Thyroid gland (tissue), 4 donors: ENCODE measurements at regions not wholly inside any gene's neighbourhood (a gene's known extent, or its start where the extent isn't known, plus 50 kb on each side); places are given as distances from the start of the nearest gene placed in this dataset.

ENCODE experiments used
- POLR2A ChIP-seq, 2 donors: fragments of 450-650 bp; IDR thresholded peaks; one replicate each; pipeline ENCODE4 v1.6.1; 2017; ENCODE audit warnings: antibody characterized with exemption in 2 of 2, mild to moderate bottlenecking in 2 of 2, moderate library complexity in 1 of 2
- TF ChIP-seq, protein P1 (sequence below), 6 experiments: fragments of 200-600 bp in 3 of 6; fragments of 450-650 bp in 3 of 6; sonication (generic) in 3 of 6; IDR thresholded peaks; one replicate each; pipeline ENCODE4 v1.5.1; 2016 to 2019; ENCODE audit warnings: antibody characterized with exemption in 6 of 6, mild to moderate bottlenecking in 2 of 6, inconsistent platforms in 1 of 6, moderate library complexity in 1 of 6

GRCh38 chr13:27005976-27006518 is 165.6 kb downstream of the USP12 start:
- TF ChIP-seq, protein P1, sequence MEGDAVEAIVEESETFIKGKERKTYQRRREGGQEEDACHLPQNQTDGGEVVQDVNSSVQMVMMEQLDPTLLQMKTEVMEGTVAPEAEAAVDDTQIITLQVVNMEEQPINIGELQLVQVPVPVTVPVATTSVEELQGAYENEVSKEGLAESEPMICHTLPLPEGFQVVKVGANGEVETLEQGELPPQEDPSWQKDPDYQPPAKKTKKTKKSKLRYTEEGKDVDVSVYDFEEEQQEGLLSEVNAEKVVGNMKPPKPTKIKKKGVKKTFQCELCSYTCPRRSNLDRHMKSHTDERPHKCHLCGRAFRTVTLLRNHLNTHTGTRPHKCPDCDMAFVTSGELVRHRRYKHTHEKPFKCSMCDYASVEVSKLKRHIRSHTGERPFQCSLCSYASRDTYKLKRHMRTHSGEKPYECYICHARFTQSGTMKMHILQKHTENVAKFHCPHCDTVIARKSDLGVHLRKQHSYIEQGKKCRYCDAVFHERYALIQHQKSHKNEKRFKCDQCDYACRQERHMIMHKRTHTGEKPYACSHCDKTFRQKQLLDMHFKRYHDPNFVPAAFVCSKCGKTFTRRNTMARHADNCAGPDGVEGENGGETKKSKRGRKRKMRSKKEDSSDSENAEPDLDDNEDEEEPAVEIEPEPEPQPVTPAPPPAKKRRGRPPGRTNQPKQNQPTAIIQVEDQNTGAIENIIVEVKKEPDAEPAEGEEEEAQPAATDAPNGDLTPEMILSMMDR (IDR thresholded peaks at IDR 0.05): no peak
- no peak for TF ChIP-seq POLR2A (IDR thresholded peaks at IDR 0.05)
